H1 (cell line): ENCODE measurements at regions not wholly inside any gene's neighbourhood (a gene's known extent, or its start where the extent isn't known, plus 50 kb on each side); places are given as distances from the start of the nearest gene placed in this dataset.

Experiments
- CTCF ChIA-PET: fragments of 300-600 bp; sonication (Branson Sonifier 250); formaldehyde crosslinking; loops from one replicate; lab custom pipeline; 2021; ENCODE audit not compliant: partially characterized antibody; lab: Charles Lee
- POLR2A ChIA-PET: fragments of 300-600 bp; sonication (Branson Sonifier 250); formaldehyde crosslinking; loops from one replicate; lab custom pipeline; 2021; ENCODE audit warnings: inconsistent platforms; ENCODE audit not compliant: partially characterized antibody; lab: Charles Lee
- DNase-seq, 2 experiments: peaks; one replicate each; pipeline versions ENCODE4 v3.0.0 to v3.0.0-alpha.2; 2010 to 2022; ENCODE audit warnings: low spot score in 2 of 2, low read depth in 1 of 2, mixed read lengths in 1 of 2
- FAIRE-seq: peaks from 2 replicates; lab custom pipeline; 2011; peaks lifted over from hg19 to GRCh38; lab: Jason Lieb, UNC
- H2AFZ ChIP-seq: 2 replicates; pipeline ENCODE4 v1.8.1; 2012; ENCODE audit warnings: low read length, inconsistent platforms
- H2AK5ac ChIP-seq: 2 replicates; pipeline ENCODE4 v1.6.1; 2013; ENCODE audit warnings: low read depth, low read length
- H2BK120ac ChIP-seq: replicated peaks from 2 replicates; pipeline ENCODE3; 2013; ENCODE audit warnings: low read depth, low read length, inconsistent platforms
- H2BK12ac ChIP-seq: 2 replicates; pipeline ENCODE4 v1.6.1; 2013; ENCODE audit warnings: low read depth, low read length
- H2BK15ac ChIP-seq: 2 replicates; pipeline ENCODE4 v1.6.1; 2013; ENCODE audit warnings: low read length
- H2BK20ac ChIP-seq: 2 replicates; pipeline ENCODE4 v1.6.1; 2013; ENCODE audit warnings: low read length
- H2BK5ac ChIP-seq: 2 replicates; pipeline ENCODE4 v1.6.1; 2013; ENCODE audit warnings: low read depth, low read length
- H3K14ac ChIP-seq: 2 replicates; pipeline ENCODE4 v1.6.1; 2013; ENCODE audit warnings: inconsistent platforms; ENCODE audit not compliant: insufficient read length
- H3K18ac ChIP-seq: 2 replicates; pipeline ENCODE4 v1.6.1; 2013; ENCODE audit warnings: low read length; ENCODE audit errors: extremely low read depth
- H3K23ac ChIP-seq: 2 replicates; pipeline ENCODE4 v1.6.1; 2013; ENCODE audit warnings: inconsistent platforms; ENCODE audit not compliant: insufficient read length
- H3K23me2 ChIP-seq: 2 replicates; pipeline ENCODE4 v1.6.1; 2013; ENCODE audit warnings: low read depth, low read length
- H3K27ac ChIP-seq: 2 replicates; pipeline ENCODE4 v1.6.1; 2011; ENCODE audit warnings: low read depth, low read length, inconsistent platforms
- H3K27me3 ChIP-seq, 4 experiments: replicated peaks in 1 of 4; 1 replicate in 1 of 4; 2 replicates in 3 of 4; pipeline versions ENCODE4 v1.6.1 to v1.8.1; 2011 to 2013; ENCODE audit warnings: low read length in 3 of 4, mild to moderate bottlenecking in 3 of 4, inconsistent platforms in 2 of 4, mixed read lengths in 2 of 4, moderate library complexity in 1 of 4; ENCODE audit not compliant: control insufficient read depth in 3 of 4, insufficient read depth in 3 of 4; ENCODE audit errors: extremely low read depth in 1 of 4
- H3K36me3 ChIP-seq, 4 experiments: 2 replicates each; pipeline versions ENCODE4 v1.6.1 to v1.8.1; 2011 to 2013; ENCODE audit warnings: mild to moderate bottlenecking in 4 of 4, low read length in 3 of 4, moderate library complexity in 2 of 4, control low read depth in 1 of 4, inconsistent platforms in 1 of 4; ENCODE audit not compliant: insufficient read depth in 4 of 4, control insufficient read depth in 2 of 4
- H3K4ac ChIP-seq: replicated peaks from 2 replicates; pipeline ENCODE3; 2013; ENCODE audit warnings: low read length, low read depth, mixed read lengths, inconsistent platforms; ENCODE audit not compliant: insufficient read length
- H3K4me1 ChIP-seq, 4 experiments: replicated peaks in 1 of 4; 1 replicate in 1 of 4; 2 replicates in 3 of 4; pipeline versions ENCODE4 v1.6.1 to v1.8.1; 2011 to 2013; ENCODE audit warnings: low read length in 3 of 4, inconsistent platforms in 2 of 4, mixed read lengths in 1 of 4; ENCODE audit not compliant: insufficient read depth in 4 of 4, control insufficient read depth in 3 of 4
- H3K4me2 ChIP-seq, 2 experiments: 2 replicates each; pipeline versions ENCODE4 v1.6.1 to v1.8.1; 2011 to 2013; ENCODE audit warnings: low read depth in 2 of 2, low read length in 2 of 2, control low read depth in 1 of 2, inconsistent platforms in 1 of 2, mild to moderate bottlenecking in 1 of 2; ENCODE audit not compliant: insufficient read depth in 1 of 2
- H3K4me3 ChIP-seq, 4 experiments: fragments of 200-600, 300-600 bp in 1 of 4; sonication (generic), shearing (Covaris generic), sonication (Bioruptor Twin) in 1 of 4; 2 replicates each; pipeline versions ENCODE4 v1.5.1 to v1.8.1; 2011 to 2016; ENCODE audit warnings: low read length in 4 of 4, low read depth in 3 of 4, control low read depth in 2 of 4, inconsistent platforms in 2 of 4, mild to moderate bottlenecking in 2 of 4, mixed read lengths in 1 of 4, moderate library complexity in 1 of 4; ENCODE audit not compliant: insufficient read depth in 2 of 4; ENCODE audit errors: extremely low read depth in 1 of 4
- H3K56ac ChIP-seq: replicated peaks from 2 replicates; pipeline ENCODE3; 2013; ENCODE audit warnings: low read depth, mild to moderate bottlenecking, mixed read lengths, low read length, inconsistent platforms; ENCODE audit not compliant: insufficient read length
- H3K79me1 ChIP-seq: 2 replicates; pipeline ENCODE4 v1.6.1; 2013; ENCODE audit warnings: low read depth, low read length, control low read depth
- H3K79me2 ChIP-seq, 2 experiments: 2 replicates each; pipeline versions ENCODE4 v1.6.1 to v1.8.1; 2012 to 2013; ENCODE audit warnings: low read length in 2 of 2, mild to moderate bottlenecking in 2 of 2, inconsistent platforms in 1 of 2; ENCODE audit not compliant: insufficient read depth in 2 of 2, control insufficient read depth in 1 of 2
- H3K9ac ChIP-seq, 4 experiments: replicated peaks in 1 of 4; 1 replicate in 1 of 4; 2 replicates in 3 of 4; pipeline versions ENCODE4 v1.6.1 to v1.8.1; 2011 to 2013; ENCODE audit warnings: low read depth in 3 of 4, low read length in 3 of 4, control low read depth in 2 of 4, mild to moderate bottlenecking in 2 of 4, moderate library complexity in 2 of 4, inconsistent platforms in 1 of 4; ENCODE audit errors: extremely low read depth in 1 of 4
- H3K9me3 ChIP-seq, 2 experiments: 2 replicates each; pipeline versions ENCODE4 v1.6.1 to v1.8.1; 2012 to 2013; ENCODE audit warnings: mild to moderate bottlenecking in 2 of 2, moderate library complexity in 2 of 2, control low read depth in 1 of 2, inconsistent platforms in 1 of 2, low read depth in 1 of 2, low read length in 1 of 2, mixed read lengths in 1 of 2; ENCODE audit not compliant: insufficient read depth in 2 of 2
- H4K20me1 ChIP-seq, 2 experiments: replicated peaks in 1 of 2; 2 replicates each; pipeline versions ENCODE3 to v1.8.1; 2011 to 2013; ENCODE audit warnings: inconsistent platforms in 2 of 2, low read length in 2 of 2, mild to moderate bottlenecking in 1 of 2; ENCODE audit not compliant: insufficient read depth in 2 of 2, control insufficient read depth in 1 of 2
- H4K5ac ChIP-seq: 2 replicates; pipeline ENCODE4 v1.6.1; 2013; ENCODE audit warnings: low read length, low read depth, mixed read lengths, inconsistent platforms; ENCODE audit not compliant: insufficient read length
- H4K8ac ChIP-seq: 2 replicates; pipeline ENCODE4 v1.8.0; 2013; ENCODE audit warnings: mild to moderate bottlenecking, moderate library complexity, low read length, inconsistent platforms; ENCODE audit not compliant: insufficient read depth; ENCODE audit errors: extremely low read depth
- H4K91ac ChIP-seq: replicated peaks from 2 replicates; pipeline ENCODE3; 2013; ENCODE audit warnings: low read length, mixed read lengths, inconsistent platforms; ENCODE audit not compliant: insufficient read length
- BRCA1 ChIP-seq: IDR thresholded peaks from 2 replicates; pipeline ENCODE4 v1.6.1; 2012; ENCODE audit warnings: low read depth, low read length, improper control_type of control experiment
- CHD2 ChIP-seq: IDR thresholded peaks from 2 replicates; pipeline ENCODE4 v1.6.1; 2012; ENCODE audit warnings: low read length, improper control_type of control experiment
- FOSL1 ChIP-seq: IDR thresholded peaks from 2 replicates; pipeline ENCODE4 v1.6.1; 2011; ENCODE audit warnings: mild to moderate bottlenecking, low read depth, low read length, moderate library complexity; ENCODE audit not compliant: insufficient read depth
- NRF1 ChIP-seq: IDR thresholded peaks from 2 replicates; pipeline ENCODE4 v1.6.1; 2011; ENCODE audit warnings: mild to moderate bottlenecking, low read depth, low read length, improper control_type of control experiment
- SRF ChIP-seq: IDR thresholded peaks from 2 replicates; pipeline ENCODE4 v1.6.1; 2011; ENCODE audit warnings: mild to moderate bottlenecking, low read depth, low read length, moderate library complexity
- TEAD4 ChIP-seq: IDR thresholded peaks from 2 replicates; pipeline ENCODE4 v1.6.1; 2012; ENCODE audit warnings: low read depth, low read length, inconsistent platforms, mixed read lengths
- ZNF274 ChIP-seq: IDR thresholded peaks from 2 replicates; pipeline ENCODE4 v1.7.0; 2012; ENCODE audit warnings: low read length, borderline replicate concordance; ENCODE audit errors: extremely low read depth
- whole genome bisulfite sequencing, 2 experiments: shearing (Covaris generic) in 1 of 2; methylation state at CpG; one replicate each; pipeline versions ENCODE4 v1.1.6 to v1.1.7; 2013 to 2015; ENCODE audit warnings: low lambda C conversion rate in 2 of 2, mixed read lengths in 2 of 2, inconsistent platforms in 1 of 2, low coverage in 1 of 2, missing lambda C conversion rate in 1 of 2; ENCODE audit not compliant: insufficient replicate concordance in 2 of 2, insufficient coverage in 1 of 2, insufficient read length in 1 of 2; ENCODE audit errors: extremely low coverage in 1 of 2, missing lambda C conversion rate in 1 of 2; 5-methylcytosine and 5-hydroxymethylcytosine counted together

GRCh38 chr7:3119963-3120362, 76.3 kb upstream of the CARD11 start:
- no peak overlapping the region for H2BK20ac ChIP-seq
- CTCF ChIA-PET = no interaction called here
- H3K9me3 ChIP-seq = peaks cover 19 to 24% of the 10 kb centered on the region in 2 experiments
- H4K91ac ChIP-seq = no peak overlapping the region
- FAIRE-seq (no peak), DNase-seq (no peak)
- no peak overlapping the region for H2BK5ac ChIP-seq
- no peak overlapping the region for H3K23ac ChIP-seq
- peaks cover 2 to 6% (median 3%) of the 10 kb centered on the region in 4 experiments; a peak in 4 of 7 replicates for H3K4me1 ChIP-seq
- POLR2A ChIA-PET = no interaction called here
- no peaks in the 10 kb centered on the region for H3K79me1 ChIP-seq
- peak overlapping the region; percentile 53 for H3K4ac ChIP-seq
- no peak overlapping the region for H2AK5ac ChIP-seq
- H3K4me2 ChIP-seq = no peak overlapping the region
- H3K79me2 ChIP-seq = no peaks in the 10 kb centered on the region
- H2AFZ ChIP-seq = no peak overlapping the region
- H3K36me3 ChIP-seq = no peaks in the 10 kb centered on the region
- H4K8ac ChIP-seq = no peak overlapping the region
- no peak overlapping the region for H2BK120ac ChIP-seq
- WGBS, 2 experiments = 85 to 100% methylated on average over 1 to 3 of the region's 3 CpGs
- no peak overlapping the region for H3K4me3 ChIP-seq
- no peak for TF ChIP-seq TEAD4
- TF ChIP-seq SRF = no peak
- no peak for TF ChIP-seq FOSL1
- no peak for TF ChIP-seq ZNF274
- TF ChIP-seq BRCA1 = no peak
- TF ChIP-seq NRF1 = no peak
- no peak for TF ChIP-seq CHD2
- H3K23me2 ChIP-seq = no peaks in the 10 kb centered on the region; the same call in 1 of the 2 replicates
- no peak overlapping the region for H2BK12ac ChIP-seq
- H3K18ac ChIP-seq = no peak overlapping the region
- no peak overlapping the region for H3K9ac ChIP-seq
- H3K27me3 ChIP-seq = no peaks in the 10 kb centered on the region
- H3K14ac ChIP-seq = no peak overlapping the region
- no peak overlapping the region for H3K27ac ChIP-seq
- no peak overlapping the region for H4K5ac ChIP-seq
- no peak overlapping the region for H2BK15ac ChIP-seq
- H3K56ac ChIP-seq = peak overlapping the region; percentile 61
- H4K20me1 ChIP-seq = no peaks in the 10 kb centered on the region
